ENCODE measurements at regions not wholly inside any gene's neighbourhood (a gene's known extent, or its start where the extent isn't known, plus 50 kb on each side); places are given as distances from the start of the nearest gene placed in this dataset.

DNA sequence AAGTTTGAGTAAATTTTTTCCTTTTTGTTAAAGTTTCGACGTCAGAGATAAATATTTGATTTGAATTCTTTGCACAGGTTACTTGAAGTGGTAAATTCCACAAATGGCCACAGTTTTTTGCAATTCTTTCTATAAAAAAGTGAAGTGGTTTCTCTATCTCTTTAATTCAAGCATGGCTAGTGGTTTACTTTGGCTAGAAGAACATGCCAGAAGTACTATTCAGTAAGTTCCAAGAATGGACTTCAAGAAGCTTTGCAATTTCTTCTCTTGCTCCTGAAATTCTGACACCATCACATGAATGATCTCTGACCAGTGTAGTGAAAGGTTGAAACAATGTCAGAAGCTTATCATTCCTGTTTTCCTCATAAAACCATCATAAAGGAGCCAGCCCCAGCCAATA, 55.7 kb upstream of the RNPC3 start:
- TF ChIP-seq, protein P1, sequence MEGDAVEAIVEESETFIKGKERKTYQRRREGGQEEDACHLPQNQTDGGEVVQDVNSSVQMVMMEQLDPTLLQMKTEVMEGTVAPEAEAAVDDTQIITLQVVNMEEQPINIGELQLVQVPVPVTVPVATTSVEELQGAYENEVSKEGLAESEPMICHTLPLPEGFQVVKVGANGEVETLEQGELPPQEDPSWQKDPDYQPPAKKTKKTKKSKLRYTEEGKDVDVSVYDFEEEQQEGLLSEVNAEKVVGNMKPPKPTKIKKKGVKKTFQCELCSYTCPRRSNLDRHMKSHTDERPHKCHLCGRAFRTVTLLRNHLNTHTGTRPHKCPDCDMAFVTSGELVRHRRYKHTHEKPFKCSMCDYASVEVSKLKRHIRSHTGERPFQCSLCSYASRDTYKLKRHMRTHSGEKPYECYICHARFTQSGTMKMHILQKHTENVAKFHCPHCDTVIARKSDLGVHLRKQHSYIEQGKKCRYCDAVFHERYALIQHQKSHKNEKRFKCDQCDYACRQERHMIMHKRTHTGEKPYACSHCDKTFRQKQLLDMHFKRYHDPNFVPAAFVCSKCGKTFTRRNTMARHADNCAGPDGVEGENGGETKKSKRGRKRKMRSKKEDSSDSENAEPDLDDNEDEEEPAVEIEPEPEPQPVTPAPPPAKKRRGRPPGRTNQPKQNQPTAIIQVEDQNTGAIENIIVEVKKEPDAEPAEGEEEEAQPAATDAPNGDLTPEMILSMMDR (IDR thresholded peaks at IDR 0.05 in 8 of 11, conservative IDR thresholded peaks at IDR 0.05 in 3 of 11) = no peak
- TF ChIP-seq POLR2A (IDR thresholded peaks at IDR 0.05) = no peak
